H9 (cell line): ENCODE measurements at regions not wholly inside any gene's neighbourhood (a gene's known extent, or its start where the extent isn't known, plus 50 kb on each side); places are given as distances from the start of the nearest gene placed in this dataset.

Experiments
- DNase-seq: peaks from one replicate; pipeline ENCODE4 v3.0.0-alpha.2; 2017
- H2AFZ ChIP-seq: one replicate; pipeline ENCODE4 v1.6.1; 2013; ENCODE audit warnings: mild to moderate bottlenecking, low read length, control low read depth, moderate library complexity
- H2AK5ac ChIP-seq: 2 replicates; pipeline ENCODE4 v1.6.1; 2013; ENCODE audit warnings: low read length, control low read depth, mixed read lengths; ENCODE audit not compliant: insufficient read length
- H2BK120ac ChIP-seq: one replicate; pipeline ENCODE4 v1.6.1; 2013; ENCODE audit warnings: low read depth, mild to moderate bottlenecking, low read length, control low read depth, inconsistent platforms; ENCODE audit not compliant: poor library complexity, severe bottlenecking
- H2BK12ac ChIP-seq: 2 replicates; pipeline ENCODE4 v1.6.1; 2013; ENCODE audit warnings: low read length, control low read depth, mixed read lengths, low read depth; ENCODE audit not compliant: insufficient read length
- H2BK15ac ChIP-seq: 2 replicates; pipeline ENCODE4 v1.6.1; 2013; ENCODE audit warnings: low read depth, low read length, control low read depth
- H2BK20ac ChIP-seq: one replicate; pipeline ENCODE4 v1.6.1; 2013; ENCODE audit warnings: low read depth, mild to moderate bottlenecking, low read length, control low read depth, inconsistent platforms; ENCODE audit not compliant: poor library complexity, severe bottlenecking
- H2BK5ac ChIP-seq: 2 replicates; pipeline ENCODE4 v1.6.1; 2013; ENCODE audit warnings: low read length, control low read depth, mixed read lengths; ENCODE audit not compliant: insufficient read length
- H3K14ac ChIP-seq: 2 replicates; pipeline ENCODE4 v1.6.1; 2013; ENCODE audit warnings: low read length, control low read depth; ENCODE audit not compliant: insufficient read depth
- H3K18ac ChIP-seq: 2 replicates; pipeline ENCODE4 v1.6.1; 2013; ENCODE audit warnings: low read depth, mild to moderate bottlenecking, mixed read lengths, low read length, control low read depth; ENCODE audit not compliant: insufficient read length
- H3K23ac ChIP-seq: 2 replicates; pipeline ENCODE4 v1.6.1; 2013; ENCODE audit warnings: low read length, control low read depth, mixed read lengths, low read depth; ENCODE audit not compliant: insufficient read length
- H3K23me2 ChIP-seq: 2 replicates; pipeline ENCODE4 v1.6.1; 2013; ENCODE audit warnings: low read depth, mild to moderate bottlenecking, mixed read lengths, low read length, control low read depth; ENCODE audit not compliant: insufficient read length, poor library complexity, severe bottlenecking
- H3K27ac ChIP-seq: 2 replicates; pipeline ENCODE4 v1.5.1; 2013; ENCODE audit warnings: low read length, control low read depth, mixed read lengths, low read depth; ENCODE audit not compliant: insufficient read length
- H3K27me3 ChIP-seq: 2 replicates; pipeline ENCODE4 v1.6.1; 2013; ENCODE audit warnings: low read length, control low read depth, inconsistent platforms; ENCODE audit not compliant: insufficient read depth
- H3K4ac ChIP-seq: 2 replicates; pipeline ENCODE4 v1.6.1; 2013; ENCODE audit warnings: low read depth, mild to moderate bottlenecking, control low read depth, inconsistent platforms, low read length, moderate library complexity
- H3K4me1 ChIP-seq: 2 replicates; pipeline ENCODE4 v1.6.1; 2013; ENCODE audit warnings: low read length, control low read depth, inconsistent platforms; ENCODE audit not compliant: insufficient read depth
- H3K4me2 ChIP-seq: 2 replicates; pipeline ENCODE4 v1.6.1; 2013; ENCODE audit warnings: low read length, control low read depth, mixed read lengths; ENCODE audit not compliant: insufficient read length, insufficient read depth
- H3K56ac ChIP-seq: 2 replicates; pipeline ENCODE4 v1.6.1; 2013; ENCODE audit warnings: low read depth, mild to moderate bottlenecking, mixed read lengths, low read length, control low read depth; ENCODE audit not compliant: insufficient read length
- H3K79me1 ChIP-seq: 2 replicates; pipeline ENCODE4 v1.6.1; 2013; ENCODE audit warnings: low read depth, mild to moderate bottlenecking, moderate library complexity, low read length, control low read depth, inconsistent platforms; ENCODE audit not compliant: insufficient read depth, poor library complexity, severe bottlenecking
- H3K79me2 ChIP-seq: 2 replicates; pipeline ENCODE4 v1.6.1; 2013; ENCODE audit warnings: low read length, control low read depth, inconsistent platforms; ENCODE audit not compliant: insufficient read depth
- H3K9ac ChIP-seq: 2 replicates; pipeline ENCODE4 v1.6.1; 2013; ENCODE audit warnings: low read length, control low read depth, mixed read lengths; ENCODE audit not compliant: insufficient read length; ENCODE audit errors: extremely low read depth
- H3K9me3 ChIP-seq: one replicate; pipeline ENCODE4 v1.6.1; 2013; ENCODE audit warnings: low read depth, low read length, inconsistent platforms; ENCODE audit not compliant: control insufficient read depth
- H3T11ph ChIP-seq: one replicate; pipeline ENCODE4 v1.6.1; 2013; ENCODE audit warnings: mild to moderate bottlenecking, low read length, control low read depth, inconsistent platforms
- H4K20me1 ChIP-seq: one replicate; pipeline ENCODE4 v1.6.1; 2013; ENCODE audit not compliant: control insufficient read depth, insufficient read length, insufficient read depth
- H4K5ac ChIP-seq: 2 replicates; pipeline ENCODE4 v1.6.1; 2013; ENCODE audit warnings: low read depth, mild to moderate bottlenecking, mixed read lengths, low read length, control low read depth; ENCODE audit not compliant: insufficient read length
- H4K8ac ChIP-seq: replicated peaks from 2 replicates; pipeline ENCODE4 v1.6.1; 2013; ENCODE audit warnings: low read length, control low read depth, mixed read lengths, low read depth; ENCODE audit not compliant: insufficient read length
- H4K91ac ChIP-seq: 2 replicates; pipeline ENCODE4 v1.6.1; 2013; ENCODE audit warnings: low read depth, mild to moderate bottlenecking, moderate library complexity, mixed read lengths, low read length, control low read depth; ENCODE audit not compliant: insufficient read length
- H3K27ac Mint-ChIP-seq, 3 experiments: 2 replicates in 2 of 3; 3 replicates in 1 of 3; pipeline ENCODE4 v1.8.0; 2020 to 2021; ENCODE audit warnings: mixed read lengths in 3 of 3, mild to moderate bottlenecking in 1 of 3, moderate library complexity in 1 of 3
- H3K27me3 Mint-ChIP-seq: 2 replicates; pipeline ENCODE4 v1.8.0; 2021; ENCODE audit warnings: low read depth, mild to moderate bottlenecking, moderate library complexity, mixed read lengths
- H3K36me3 Mint-ChIP-seq, 3 experiments: 2 replicates in 2 of 3; 3 replicates in 1 of 3; pipeline ENCODE4 v1.8.0; 2020 to 2021; ENCODE audit warnings: low read depth in 3 of 3, mixed read lengths in 3 of 3; ENCODE audit not compliant: insufficient read depth in 1 of 3
- H3K4me1 Mint-ChIP-seq, 2 experiments: 2 replicates each; pipeline ENCODE4 v1.8.0; 2020; ENCODE audit warnings: mixed read lengths in 2 of 2
- H3K4me3 Mint-ChIP-seq, 2 experiments: 2 replicates in 1 of 2; 3 replicates in 1 of 2; pipeline ENCODE4 v1.8.0; 2020 to 2021; ENCODE audit warnings: mild to moderate bottlenecking in 2 of 2, mixed read lengths in 2 of 2, moderate library complexity in 1 of 2
- H3K9me3 Mint-ChIP-seq, 2 experiments: 2 replicates in 1 of 2; 3 replicates in 1 of 2; pipeline ENCODE4 v1.8.0; 2020; ENCODE audit warnings: mild to moderate bottlenecking in 2 of 2, mixed read lengths in 2 of 2, moderate library complexity in 1 of 2
- CTCF ChIP-seq: fragments of 200-600 bp; sonication (generic); conservative IDR thresholded peaks from 3 replicates; pipeline ENCODE4 v1.8.0; 2021; ENCODE audit warnings: antibody characterized with exemption, mild to moderate bottlenecking
- WGBS: extraction: QIAGEN DNeasy Blood & Tissue Kit; methylation state at CpG from one replicate; pipeline ENCODE4 v1.1.7; 2013; ENCODE audit warnings: missing lambda C conversion rate, low lambda C conversion rate, mixed read lengths; ENCODE audit not compliant: insufficient read length; ENCODE audit errors: extremely low coverage; 5-methylcytosine and 5-hydroxymethylcytosine counted together

- Histone ChIP-seq H3K9me3 (no peaks in the 10 kb centered on the region), H3K14ac (no peak overlapping the region), H3K56ac (no peak overlapping the region), H3T11ph (no peak overlapping the region), H3K79me1 (no peaks in the 10 kb centered on the region), H3K4me1 (no peaks in the 10 kb centered on the region), H3K27ac (no peak overlapping the region), H3K27me3 (no peaks in the 10 kb centered on the region), H2AFZ (no peak overlapping the region), H2BK5ac (no peak overlapping the region), H2BK20ac (no peak overlapping the region), H2BK12ac (no peak overlapping the region), H2BK15ac (no peak overlapping the region), H3K18ac (no peak overlapping the region), H4K91ac (no peak overlapping the region), H3K79me2 (no peaks in the 10 kb centered on the region), H3K23ac (no peak overlapping the region), H4K20me1 (no peaks in the 10 kb centered on the region), H2AK5ac (no peak overlapping the region), H3K4ac (no peak overlapping the region), H3K23me2 (no peaks in the 10 kb centered on the region), H2BK120ac (no peak overlapping the region), H3K4me2 (no peak overlapping the region), H3K9ac (no peak overlapping the region), H4K5ac (no peak overlapping the region), H4K8ac (no peak overlapping the region)
- no peak for DNase-seq
- H3K4me1 Mint-ChIP-seq: peaks cover 6 to 10% of the 10 kb centered on the region in 2 experiments
- no CpG with 5 or more reads among the region's 4 CpGs for WGBS
- no peaks in the 10 kb centered on the region for H3K27me3 Mint-ChIP-seq
- no peaks in the 10 kb centered on the region for H3K36me3 Mint-ChIP-seq
- no peak overlapping the region for H3K27ac Mint-ChIP-seq
- H3K9me3 Mint-ChIP-seq: no peaks in the 10 kb centered on the region; a peak in 2 of 5 replicates
- H3K4me3 Mint-ChIP-seq: no peak overlapping the region
- no peak for TF ChIP-seq CTCF
Observed at GRCh38 chr13:105016266-105016665, 1519.2 kb downstream of the EFNB2 start.
